Activated CD4-positive, alpha-beta T cell treated with anti-CD3 and anti-CD28 coated beads, Interleukin-2, Interleukin-6, amounts not matched to agents 100 ng/mL and 50 ng/mL, durations not matched to agents 16 hours and 8 hours (primary cell): ENCODE measurements at regions not wholly inside any gene's neighbourhood (a gene's known extent, or its start where the extent isn't known, plus 50 kb on each side); places are given as distances from the start of the nearest gene placed in this dataset.

Experiments used
- DNase-seq: peaks from one replicate; pipeline ENCODE4 v3.0.0-alpha.2; 2020

- DNase-seq: no peak
These were observed 563.9 kb upstream of the TMEM132C start for GRCh38 chr12:127703026-127703425.

GRCh38 chr12:127711108-127711507, 555.9 kb upstream of the TMEM132C start:
- peak; percentile 1 for DNase-seq

- DNase-seq: no peak
These were observed 554.4 kb upstream of the TMEM132C start for GRCh38 chr12:127712561-127712960.

GRCh38 chr12:127716166-127716565, 550.8 kb upstream of the TMEM132C start:
- no peak for DNase-seq

GRCh38 chr12:127717278-127717677, 549.7 kb upstream of the TMEM132C start:
- no peak for DNase-seq

- DNase-seq: no peak
These were observed 546.6 kb upstream of the TMEM132C start for GRCh38 chr12:127720334-127720733.

GRCh38 chr12:127722611-127723010, 544.4 kb upstream of the TMEM132C start:
- no peak for DNase-seq

GRCh38 chr12:127723251-127723650, 543.7 kb upstream of the TMEM132C start:
- no peak for DNase-seq

GRCh38 chr12:127726671-127727315, 540.2 kb upstream of the TMEM132C start:
- DNase-seq: no peak

- no peak for DNase-seq
These were observed 538.7 kb upstream of the TMEM132C start for GRCh38 chr12:127728285-127728684.

GRCh38 chr12:127728729-127729128, 538.2 kb upstream of the TMEM132C start:
- no peak for DNase-seq

- no peak for DNase-seq
These were observed 537.6 kb upstream of the TMEM132C start for GRCh38 chr12:127729381-127729780.

- DNase-seq: no peak
These were observed 535.3 kb upstream of the TMEM132C start for GRCh38 chr12:127731657-127732056.

GRCh38 chr12:127742231-127742630, 524.7 kb upstream of the TMEM132C start:
- DNase-seq: no peak

- DNase-seq: no peak
These were observed 521.3 kb upstream of the TMEM132C start for GRCh38 chr12:127745469-127746212.

GRCh38 chr12:127749416-127749815, 517.6 kb upstream of the TMEM132C start:
- no peak for DNase-seq

- DNase-seq: no peak
These were observed 516.7 kb upstream of the TMEM132C start for GRCh38 chr12:127750076-127750840.

GRCh38 chr12:127752802-127753201, 514.2 kb upstream of the TMEM132C start:
- DNase-seq: no peak

- DNase-seq: no peak
These were observed 506.6 kb upstream of the TMEM132C start for GRCh38 chr12:127760357-127760756.

GRCh38 chr12:127760996-127761395, 506.0 kb upstream of the TMEM132C start:
- DNase-seq: no peak

- DNase-seq: no peak
These were observed 505.1 kb upstream of the TMEM132C start for GRCh38 chr12:127761880-127762279.

- no peak for DNase-seq
These were observed 499.3 kb upstream of the TMEM132C start for GRCh38 chr12:127767656-127768055.

GRCh38 chr12:127770118-127770517, 496.9 kb upstream of the TMEM132C start:
- DNase-seq: no peak

GRCh38 chr12:127771546-127771945, 495.4 kb upstream of the TMEM132C start:
- DNase-seq: no peak
